CD4-positive, alpha-beta T cell (primary cell): ENCODE measurements at regions not wholly inside any gene's neighbourhood (a gene's known extent, or its start where the extent isn't known, plus 50 kb on each side); places are given as distances from the start of the nearest gene placed in this dataset.

ENCODE experiments used
- ATAC-seq: fragments of 200-7000 bp; cut with Tn5 transposase; one replicate; pipeline ENCODE4 v1.10.0; 2022; ENCODE audit warnings: mild to moderate bottlenecking; ENCODE audit not compliant: poor library complexity
- CTCF ChIA-PET: fragments of 350-600 bp; sonication (Branson Sonifier 250); formaldehyde crosslinking; loops from one replicate; lab custom pipeline; 2021; ENCODE audit warnings: antibody characterized with exemption, inconsistent platforms; lab: Charles Lee
- POLR2A ChIA-PET: fragments of 350-600 bp; sonication (Branson Sonifier 250); formaldehyde crosslinking; loops from one replicate; lab custom pipeline; 2021; ENCODE audit warnings: antibody characterized with exemption, inconsistent platforms; lab: Charles Lee
- DNase-seq, 14 experiments: peaks; one replicate each; pipeline ENCODE4 v3.0.0-alpha.2; 2013 to 2020; ENCODE audit warnings: mixed read lengths in 2 of 14
- H3K27ac ChIP-seq, 2 donors: one replicate each; pipeline versions ENCODE4 v1.5.1 to v1.7.0; 2013; ENCODE audit warnings: low read length in 2 of 2, low read depth in 1 of 2, mild to moderate bottlenecking in 1 of 2
- H3K27me3 ChIP-seq, 2 experiments: 1 replicate in 1 of 2; 2 replicates in 1 of 2; pipeline versions ENCODE4 v1.6.1 to v1.7.0; 2013; ENCODE audit warnings: low read length in 2 of 2, control low read depth in 1 of 2, mild to moderate bottlenecking in 1 of 2, moderate library complexity in 1 of 2; ENCODE audit not compliant: insufficient read depth in 2 of 2, control insufficient read depth in 1 of 2
- H3K36me3 ChIP-seq: one replicate; pipeline ENCODE4 v1.6.1; 2013; ENCODE audit warnings: low read length, control low read depth; ENCODE audit not compliant: insufficient read depth
- H3K4me1 ChIP-seq: one replicate; pipeline ENCODE4 v1.6.1; 2013; ENCODE audit warnings: low read length, control low read depth; ENCODE audit not compliant: insufficient read depth
- H3K4me3 ChIP-seq: one replicate; pipeline ENCODE4 v1.5.1; 2013; ENCODE audit warnings: mild to moderate bottlenecking, low read length, moderate library complexity
- H3K9me3 ChIP-seq, 2 experiments: 1 replicate in 1 of 2; 2 replicates in 1 of 2; pipeline versions ENCODE4 v1.6.1 to v1.7.0; 2013; ENCODE audit warnings: low read length in 2 of 2, mild to moderate bottlenecking in 2 of 2, control low read depth in 1 of 2, moderate library complexity in 1 of 2; ENCODE audit not compliant: control insufficient read depth in 1 of 2, insufficient read depth in 1 of 2
- H3K27ac Mint-ChIP-seq: one replicate; pipeline ENCODE4 v1.8.0; 2020; ENCODE audit warnings: mixed read lengths
- H3K27me3 Mint-ChIP-seq: one replicate; pipeline ENCODE4 v1.8.0; 2021; ENCODE audit warnings: mixed read lengths
- H3K36me3 Mint-ChIP-seq: one replicate; pipeline ENCODE4 v1.8.0; 2021; ENCODE audit warnings: low read depth, mixed read lengths
- H3K4me1 Mint-ChIP-seq: one replicate; pipeline ENCODE4 v1.8.0; 2021; ENCODE audit warnings: low read depth, mixed read lengths
- H3K4me3 Mint-ChIP-seq: one replicate; pipeline ENCODE4 v1.8.0; 2020; ENCODE audit warnings: mild to moderate bottlenecking, mixed read lengths
- H3K9me3 Mint-ChIP-seq: one replicate; pipeline ENCODE4 v1.8.0; 2020; ENCODE audit warnings: mixed read lengths
- CTCF ChIP-seq: fragments of 200-600 bp; IDR thresholded peaks from one replicate; pipeline ENCODE4 v1.8.0; 2022; ENCODE audit warnings: antibody characterized with exemption, mild to moderate bottlenecking
- intact Hi-C, 2 experiments: fragments of 100-400 bp; cut with DNase I in 1 of 2; cut with micrococcal nuclease in 1 of 2; formaldehyde crosslinking; loops; one replicate each; pipeline versions ENCODE4 v1.15.1 to v1.9.0; 2023 to 2025; cut with DNase I, micrococcal nuclease

- no peak overlapping the region for H3K27ac Mint-ChIP-seq
- Histone ChIP-seq H3K36me3 (no peaks in the 10 kb centered on the region), H3K27ac (no peak overlapping the region), H3K4me3 (no peak overlapping the region), H3K27me3 (no peaks in the 10 kb centered on the region), H3K9me3 (peaks cover 0 to 5% of the 10 kb centered on the region in 2 experiments), H3K4me1 (no peaks in the 10 kb centered on the region)
- H3K36me3 Mint-ChIP-seq: no peaks in the 10 kb centered on the region
- H3K4me3 Mint-ChIP-seq: no peak overlapping the region
- ATAC-seq (no peak), DNase-seq (no peak)
- no peaks in the 10 kb centered on the region for H3K27me3 Mint-ChIP-seq
- ChIA-PET POLR2A (no interaction called here), CTCF (no interaction called here)
- H3K9me3 Mint-ChIP-seq: no peaks in the 10 kb centered on the region
- intact Hi-C loops: no loop called here
- TF ChIP-seq CTCF: no peak
- H3K4me1 Mint-ChIP-seq: no peaks in the 10 kb centered on the region
These were observed 201.3 kb downstream of the SLITRK6 start for GRCh38 chr13:85597790-85598500.

GRCh38 chr13:85592211-85592610 is 207.0 kb downstream of the SLITRK6 start:
- Histone ChIP-seq H3K4me3 (no peak overlapping the region), H3K9me3 (peaks cover 0 to 10% of the 10 kb centered on the region in 2 experiments), H3K36me3 (no peaks in the 10 kb centered on the region), H3K27me3 (no peaks in the 10 kb centered on the region), H3K27ac (no peak overlapping the region), H3K4me1 (no peaks in the 10 kb centered on the region)
- no peaks in the 10 kb centered on the region for H3K9me3 Mint-ChIP-seq
- no peak for TF ChIP-seq CTCF
- CTCF ChIA-PET: no interaction called here
- intact Hi-C loops: no loop called here
- no peak overlapping the region for H3K27ac Mint-ChIP-seq
- H3K27me3 Mint-ChIP-seq: no peaks in the 10 kb centered on the region
- ATAC-seq (no peak), DNase-seq (no peak)
- POLR2A ChIA-PET: no interaction called here
- no peaks in the 10 kb centered on the region for H3K4me1 Mint-ChIP-seq
- no peak overlapping the region for H3K4me3 Mint-ChIP-seq
- no peaks in the 10 kb centered on the region for H3K36me3 Mint-ChIP-seq

- H3K4me3 ChIP-seq: no peak overlapping the region
- H3K9me3 ChIP-seq: peaks cover 0 to 14% of the 10 kb centered on the region in 2 experiments
- no peaks in the 10 kb centered on the region for H3K27me3 ChIP-seq
- intact Hi-C loops: no loop called here
- no peak for TF ChIP-seq CTCF
- H3K4me3 Mint-ChIP-seq: no peak overlapping the region
- POLR2A ChIA-PET: no interaction called here
- CTCF ChIA-PET: no interaction called here
- H3K36me3 ChIP-seq: no peaks in the 10 kb centered on the region
- no peak for ATAC-seq
- no peak overlapping the region for H3K27ac ChIP-seq
- DNase-seq: no peak
- no peaks in the 10 kb centered on the region for H3K36me3 Mint-ChIP-seq
- H3K4me1 Mint-ChIP-seq: no peaks in the 10 kb centered on the region
- no peaks in the 10 kb centered on the region for H3K4me1 ChIP-seq
- H3K27ac Mint-ChIP-seq: no peak overlapping the region
- no peaks in the 10 kb centered on the region for H3K27me3 Mint-ChIP-seq
- H3K9me3 Mint-ChIP-seq: no peaks in the 10 kb centered on the region
These were observed 208.8 kb downstream of the SLITRK6 start for GRCh38 chr13:85590231-85590931.
